GM12892 (cell line): ENCODE measurements at regions not wholly inside any gene's neighbourhood (a gene's known extent, or its start where the extent isn't known, plus 50 kb on each side); places are given as distances from the start of the nearest gene placed in this dataset.

Experiments used
- POLR2A ChIP-seq: IDR thresholded peaks from 2 replicates; pipeline ENCODE4 v1.6.1; 2011; ENCODE audit warnings: low read depth, low read length, control low read depth
- POLR2AphosphoS5 ChIP-seq: IDR thresholded peaks from 2 replicates; pipeline ENCODE4 v1.6.1; 2011; ENCODE audit warnings: low read depth, low read length, control low read depth

DNA sequence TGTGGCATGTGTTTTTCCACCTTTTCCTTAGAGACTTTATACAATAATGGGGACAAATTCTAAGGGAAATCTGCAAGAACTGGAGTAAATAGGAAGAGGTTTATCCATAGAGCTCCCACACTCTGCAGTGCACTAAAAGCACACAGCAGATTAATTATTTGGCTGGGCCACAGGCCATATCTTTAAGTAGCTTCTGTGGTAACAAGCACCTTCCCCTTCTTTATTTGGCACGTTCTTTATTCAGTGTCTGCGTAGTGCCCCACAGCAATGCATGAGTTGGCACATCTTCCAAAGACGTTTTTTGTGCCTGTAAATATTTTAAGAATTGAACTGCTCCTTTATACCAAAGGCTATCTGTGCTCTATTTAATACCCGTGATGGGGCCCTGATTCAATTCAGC lies 104.9 kb upstream of the MBL2 start:
- no peak for TF ChIP-seq POLR2AphosphoS5
- no peak for TF ChIP-seq POLR2A
